ENCODE measurements at regions not wholly inside any gene's neighbourhood (a gene's known extent, or its start where the extent isn't known, plus 50 kb on each side); places are given as distances from the start of the nearest gene placed in this dataset.

- no peak overlapping the region for H3K4me3 ChIP-seq (ENCODE audit: low read length, poor library complexity, severe bottlenecking)
- H3K9me2 ChIP-seq (replicated peaks; ENCODE audit: low read depth, low read length), result no peaks in the 10 kb centered on the region
- H3F3A ChIP-seq (ENCODE audit: low read depth), result no peaks in the 10 kb centered on the region
- H3K4me1 ChIP-seq (ENCODE audit: insufficient read depth, low read length, poor library complexity, severe bottlenecking), result peaks cover 12% of the 10 kb centered on the region
- H3K79me2 ChIP-seq (ENCODE audit: insufficient read depth, low read length), result no peaks in the 10 kb centered on the region
- TF ChIP-seq EZH2phosphoT487 (IDR thresholded peaks at IDR 0.05; ENCODE audit: borderline replicate concordance) (no peak), CTCF (conservative IDR thresholded peaks at IDR 0.05; ENCODE audit: low read length) (no peak)
- no peaks in the 10 kb centered on the region for H4K20me1 ChIP-seq (ENCODE audit: insufficient read depth, low read length, poor library complexity, severe bottlenecking)
- no peaks in the 10 kb centered on the region for H3K27me3 ChIP-seq (ENCODE audit: insufficient read depth, low read length, poor library complexity, severe bottlenecking)
- no peaks in the 10 kb centered on the region for H3K9me3 ChIP-seq (ENCODE audit: insufficient read depth, low read depth, low read length)
- no peaks in the 10 kb centered on the region for H3K36me3 ChIP-seq (ENCODE audit: insufficient read depth, low read length)
- no peak overlapping the region for H3K4me2 ChIP-seq (ENCODE audit: low read depth, low read length, poor library complexity, severe bottlenecking)
- H3K9ac ChIP-seq (ENCODE audit: low read depth, low read length, poor library complexity, severe bottlenecking), result no peak overlapping the region
- no peak overlapping the region for H2AFZ ChIP-seq (ENCODE audit: low read length)
These were observed 241.7 kb upstream of the MAF start for GRCh38 chr16:79842197-79842596.

GRCh38 chr16:79839466-79840341 lies 239.2 kb upstream of the MAF start:
- Histone ChIP-seq H3K9me2 (replicated peaks; ENCODE audit: low read depth, low read length) (no peaks in the 10 kb centered on the region), H3K4me1 (ENCODE audit: insufficient read depth, low read length, poor library complexity, severe bottlenecking) (no peaks in the 10 kb centered on the region), H3K79me2 (ENCODE audit: insufficient read depth, low read length) (no peaks in the 10 kb centered on the region), H3K9me3 (ENCODE audit: insufficient read depth, low read depth, low read length) (no peaks in the 10 kb centered on the region), H3K4me2 (ENCODE audit: low read depth, low read length, poor library complexity, severe bottlenecking) (no peak overlapping the region), H3K4me3 (ENCODE audit: low read length, poor library complexity, severe bottlenecking) (no peak overlapping the region), H2AFZ (ENCODE audit: low read length) (no peak overlapping the region), H3F3A (ENCODE audit: low read depth) (no peaks in the 10 kb centered on the region), H3K9ac (ENCODE audit: low read depth, low read length, poor library complexity, severe bottlenecking) (no peak overlapping the region), H3K27me3 (ENCODE audit: insufficient read depth, low read length, poor library complexity, severe bottlenecking) (no peaks in the 10 kb centered on the region), H4K20me1 (ENCODE audit: insufficient read depth, low read length, poor library complexity, severe bottlenecking) (no peaks in the 10 kb centered on the region), H3K36me3 (ENCODE audit: insufficient read depth, low read length) (no peaks in the 10 kb centered on the region)
- no peak for TF ChIP-seq CTCF (conservative IDR thresholded peaks at IDR 0.05; ENCODE audit: low read length)
- no peak for TF ChIP-seq EZH2phosphoT487 (IDR thresholded peaks at IDR 0.05; ENCODE audit: borderline replicate concordance)

- no peak overlapping the region for H3K4me2 ChIP-seq (ENCODE audit: low read depth, low read length, poor library complexity, severe bottlenecking)
- no peaks in the 10 kb centered on the region for H3F3A ChIP-seq (ENCODE audit: low read depth)
- H3K9ac ChIP-seq (ENCODE audit: low read depth, low read length, poor library complexity, severe bottlenecking), result no peak overlapping the region
- H3K9me3 ChIP-seq (ENCODE audit: insufficient read depth, low read depth, low read length), result no peaks in the 10 kb centered on the region
- H4K20me1 ChIP-seq (ENCODE audit: insufficient read depth, low read length, poor library complexity, severe bottlenecking), result no peaks in the 10 kb centered on the region
- TF ChIP-seq CTCF (conservative IDR thresholded peaks at IDR 0.05; ENCODE audit: low read length), result no peak
- no peak for TF ChIP-seq EZH2phosphoT487 (IDR thresholded peaks at IDR 0.05; ENCODE audit: borderline replicate concordance)
- H3K79me2 ChIP-seq (ENCODE audit: insufficient read depth, low read length), result no peaks in the 10 kb centered on the region
- H3K4me1 ChIP-seq (ENCODE audit: insufficient read depth, low read length, poor library complexity, severe bottlenecking), result no peaks in the 10 kb centered on the region
- H3K27me3 ChIP-seq (ENCODE audit: insufficient read depth, low read length, poor library complexity, severe bottlenecking), result no peaks in the 10 kb centered on the region
- no peak overlapping the region for H2AFZ ChIP-seq (ENCODE audit: low read length)
- no peaks in the 10 kb centered on the region for H3K36me3 ChIP-seq (ENCODE audit: insufficient read depth, low read length)
- H3K9me2 ChIP-seq (replicated peaks; ENCODE audit: low read depth, low read length), result no peaks in the 10 kb centered on the region
- no peak overlapping the region for H3K4me3 ChIP-seq (ENCODE audit: low read length, poor library complexity, severe bottlenecking)
These were observed 238.1 kb upstream of the MAF start for GRCh38 chr16:79838496-79839259.
